Neural cell (in vitro differentiated cells): ENCODE measurements at regions not wholly inside any gene's neighbourhood (a gene's known extent, or its start where the extent isn't known, plus 50 kb on each side); places are given as distances from the start of the nearest gene placed in this dataset.

Experiments
- H2AFZ ChIP-seq: fragments of 200-600, 300-800 bp; sonication (generic), shearing (Covaris generic); 2 replicates; pipeline ENCODE4 v1.6.0; 2014; ENCODE audit warnings: low read depth, mild to moderate bottlenecking, antibody characterized with exemption, low read length, moderate library complexity
- H3F3A ChIP-seq: fragments of 200-600 bp; shearing (Covaris generic); 2 replicates; pipeline ENCODE4 v1.6.1; 2016; ENCODE audit warnings: mild to moderate bottlenecking, moderate library complexity, mixed read lengths, antibody characterized with exemption, low read length; ENCODE audit not compliant: insufficient read depth, poor library complexity, severe bottlenecking
- H3K27ac ChIP-seq: fragments of 200-600, 300-800 bp; sonication (generic), shearing (Covaris generic); 2 replicates; pipeline ENCODE4 v1.5.1; 2014; ENCODE audit warnings: mild to moderate bottlenecking, low read length, moderate library complexity
- H3K27me3 ChIP-seq: fragments of 300-800, 200-600 bp; sonication (generic), shearing (Covaris generic); 2 replicates; pipeline ENCODE4 v1.6.0; 2014; ENCODE audit warnings: mild to moderate bottlenecking, low read depth, low read length, moderate library complexity; ENCODE audit not compliant: insufficient read depth
- H3K36me3 ChIP-seq: fragments of 300-800, 200-600 bp; sonication (generic), shearing (Covaris generic); 2 replicates; pipeline ENCODE4 v1.5.1; 2014; ENCODE audit warnings: mild to moderate bottlenecking, antibody characterized with exemption, low read length, moderate library complexity; ENCODE audit not compliant: insufficient read depth
- H3K4me2 ChIP-seq: fragments of 300-800, 200-600 bp; sonication (generic), shearing (Covaris generic); 2 replicates; pipeline ENCODE4 v1.6.0; 2014; ENCODE audit warnings: mild to moderate bottlenecking, low read length
- H3K4me3 ChIP-seq: fragments of 300-800, 200-600 bp; sonication (generic), shearing (Covaris generic); 2 replicates; pipeline ENCODE4 v1.5.1; 2014; ENCODE audit warnings: mild to moderate bottlenecking, low read length, moderate library complexity
- H3K79me2 ChIP-seq: fragments of 200-600 bp; shearing (Covaris generic); replicated peaks from 2 replicates; pipeline ENCODE4 v1.6.0; 2014; ENCODE audit warnings: mild to moderate bottlenecking, low read length, moderate library complexity; ENCODE audit not compliant: insufficient read depth
- H3K9ac ChIP-seq: fragments of 300-800, 200-600 bp; sonication (generic), shearing (Covaris generic); 2 replicates; pipeline ENCODE4 v1.6.1; 2016; ENCODE audit warnings: mild to moderate bottlenecking, low read length, mixed read lengths
- H3K9me2 ChIP-seq: fragments of 200-600 bp; shearing (Covaris generic); 2 replicates; pipeline ENCODE4 v1.6.1; 2016; ENCODE audit warnings: mild to moderate bottlenecking, low read length, mixed read lengths; ENCODE audit not compliant: insufficient read depth
- H3K9me3 ChIP-seq: fragments of 200-600, 300-800 bp; sonication (generic), shearing (Covaris generic); 2 replicates; pipeline ENCODE4 v1.6.1; 2016; ENCODE audit warnings: mild to moderate bottlenecking, mixed run types, low read length, moderate library complexity, mixed read lengths
- H4K20me1 ChIP-seq: fragments of 200-600 bp; shearing (Covaris generic); 2 replicates; pipeline ENCODE4 v1.6.1; 2016; ENCODE audit warnings: mild to moderate bottlenecking, mixed run types; ENCODE audit not compliant: insufficient read depth
- EP300 ChIP-seq: fragments of 450-650 bp; conservative IDR thresholded peaks from 2 replicates; pipeline ENCODE4 v1.6.1; 2014; ENCODE audit warnings: antibody characterized with exemption, mild to moderate bottlenecking, moderate library complexity; ENCODE audit not compliant: poor library complexity, severe bottlenecking
- EZH2 ChIP-seq: fragments of 200-600, 300-800 bp; shearing (Covaris generic), sonication (generic); IDR thresholded peaks from 2 replicates; pipeline ENCODE4 v1.6.1; 2014; ENCODE audit warnings: antibody characterized with exemption, low read length, borderline replicate concordance, mild to moderate bottlenecking; ENCODE audit not compliant: insufficient read depth, poor library complexity, severe bottlenecking
- MXI1 ChIP-seq: fragments of 450-650 bp; conservative IDR thresholded peaks from 2 replicates; pipeline ENCODE4 v1.6.1; 2014; ENCODE audit warnings: antibody characterized with exemption, mild to moderate bottlenecking; ENCODE audit not compliant: poor library complexity, severe bottlenecking
- POLR2AphosphoS5 ChIP-seq: IDR thresholded peaks from 2 replicates; pipeline ENCODE4 v1.6.1; 2012
- RAD21 ChIP-seq: fragments of 450-650 bp; conservative IDR thresholded peaks from 2 replicates; pipeline ENCODE4 v1.6.1; 2014; ENCODE audit warnings: antibody characterized with exemption, mild to moderate bottlenecking, moderate library complexity
- SMC3 ChIP-seq: fragments of 450-650 bp; conservative IDR thresholded peaks from 2 replicates; pipeline ENCODE4 v1.6.1; 2014; ENCODE audit warnings: antibody characterized with exemption, mild to moderate bottlenecking, moderate library complexity; ENCODE audit not compliant: poor library complexity
- TAF1 ChIP-seq: IDR thresholded peaks from 2 replicates; pipeline ENCODE4 v1.6.1; 2012; ENCODE audit warnings: low read depth
- TF ChIP-seq, protein P1 (sequence below): fragments of 450-650 bp; IDR thresholded peaks from 2 replicates; pipeline ENCODE4 v1.5.1; 2014; ENCODE audit warnings: antibody characterized with exemption, mild to moderate bottlenecking, moderate library complexity; ENCODE audit not compliant: poor library complexity, severe bottlenecking
- TF ChIP-seq, protein P2 (sequence below): IDR thresholded peaks from 2 replicates; pipeline ENCODE4 v1.6.1; 2012; ENCODE audit warnings: borderline replicate concordance

DNA sequence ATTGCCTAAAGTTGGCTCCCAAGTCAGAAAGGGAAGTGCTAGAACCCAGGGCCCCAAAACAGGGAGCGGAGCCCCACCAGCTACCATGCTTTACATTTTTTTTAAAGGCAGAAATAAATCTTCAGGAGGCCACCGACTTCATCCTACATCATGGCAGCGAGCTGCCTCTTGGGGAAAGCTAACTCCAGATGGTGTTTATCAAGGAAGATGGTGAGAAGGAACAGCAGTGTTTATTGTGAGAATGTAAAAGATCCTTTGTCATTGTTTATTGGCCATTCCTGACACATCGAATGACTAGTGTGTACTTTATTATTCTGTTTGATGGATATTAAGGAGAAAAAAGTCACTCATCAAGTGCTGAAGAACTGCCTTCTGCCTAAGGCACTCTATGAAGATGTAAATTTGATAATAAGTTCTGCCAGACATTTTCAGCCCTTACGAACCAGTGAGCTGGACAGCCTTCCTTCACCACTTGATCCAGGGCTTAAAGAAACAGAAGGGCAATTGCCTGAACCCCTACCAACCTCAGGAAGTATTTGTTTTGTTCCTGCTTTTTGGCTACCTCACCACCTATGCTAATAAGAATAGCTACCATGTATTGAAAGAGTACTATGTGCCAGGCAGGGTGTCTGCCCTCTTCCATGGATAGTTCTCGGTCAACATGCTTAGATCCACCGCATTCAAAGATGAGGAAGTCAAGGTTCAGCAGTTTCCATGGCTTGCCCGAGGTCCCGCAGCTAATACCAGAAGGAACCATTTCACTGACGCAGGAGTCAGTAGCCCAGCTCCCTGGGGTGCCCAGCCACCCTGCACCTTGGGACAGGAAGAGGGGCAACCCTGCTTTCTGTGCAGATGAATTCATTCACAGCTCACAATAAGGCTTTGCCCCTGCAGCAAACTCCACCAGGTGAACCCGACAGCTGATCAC, 194.7 kb upstream of the RREB1 start:
- Histone ChIP-seq H3K9ac (no peak overlapping the region), H2AFZ (no peak overlapping the region), H3K79me2 (no peaks in the 10 kb centered on the region), H3K9me3 (no peaks in the 10 kb centered on the region), H4K20me1 (no peaks in the 10 kb centered on the region), H3K36me3 (no peaks in the 10 kb centered on the region), H3K4me3 (no peak overlapping the region), H3K4me2 (no peak overlapping the region), H3F3A (no peaks in the 10 kb centered on the region), H3K27ac (no peak overlapping the region), H3K9me2 (no peaks in the 10 kb centered on the region), H3K27me3 (no peaks in the 10 kb centered on the region)
- TF ChIP-seq, protein P1, sequence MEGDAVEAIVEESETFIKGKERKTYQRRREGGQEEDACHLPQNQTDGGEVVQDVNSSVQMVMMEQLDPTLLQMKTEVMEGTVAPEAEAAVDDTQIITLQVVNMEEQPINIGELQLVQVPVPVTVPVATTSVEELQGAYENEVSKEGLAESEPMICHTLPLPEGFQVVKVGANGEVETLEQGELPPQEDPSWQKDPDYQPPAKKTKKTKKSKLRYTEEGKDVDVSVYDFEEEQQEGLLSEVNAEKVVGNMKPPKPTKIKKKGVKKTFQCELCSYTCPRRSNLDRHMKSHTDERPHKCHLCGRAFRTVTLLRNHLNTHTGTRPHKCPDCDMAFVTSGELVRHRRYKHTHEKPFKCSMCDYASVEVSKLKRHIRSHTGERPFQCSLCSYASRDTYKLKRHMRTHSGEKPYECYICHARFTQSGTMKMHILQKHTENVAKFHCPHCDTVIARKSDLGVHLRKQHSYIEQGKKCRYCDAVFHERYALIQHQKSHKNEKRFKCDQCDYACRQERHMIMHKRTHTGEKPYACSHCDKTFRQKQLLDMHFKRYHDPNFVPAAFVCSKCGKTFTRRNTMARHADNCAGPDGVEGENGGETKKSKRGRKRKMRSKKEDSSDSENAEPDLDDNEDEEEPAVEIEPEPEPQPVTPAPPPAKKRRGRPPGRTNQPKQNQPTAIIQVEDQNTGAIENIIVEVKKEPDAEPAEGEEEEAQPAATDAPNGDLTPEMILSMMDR = no peak
- TF ChIP-seq MXI1 = no peak
- TF ChIP-seq EZH2 = no peak
- no peak for TF ChIP-seq RAD21
- no peak for TF ChIP-seq EP300
- no peak for TF ChIP-seq POLR2AphosphoS5
- no peak for TF ChIP-seq TAF1

DNA sequence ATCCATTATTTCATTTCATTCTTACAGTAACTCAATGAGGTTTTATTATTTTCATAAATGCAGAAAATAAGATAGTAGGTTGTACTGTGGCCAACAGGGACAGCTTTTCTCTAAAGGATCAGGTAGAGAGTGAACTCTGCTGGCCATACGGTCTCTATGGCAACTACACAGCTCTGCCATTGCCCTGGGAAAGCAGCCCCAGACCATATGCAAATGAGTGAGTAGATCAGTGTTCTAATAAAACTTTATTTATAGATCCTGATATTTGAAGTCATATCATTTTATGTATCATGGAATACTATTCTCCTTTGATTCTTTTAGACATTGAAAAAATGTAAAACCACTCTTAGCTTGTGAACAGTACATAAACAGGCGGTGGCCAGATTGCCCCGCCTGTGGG, 192.5 kb upstream of the RREB1 start:
- Histone ChIP-seq H3K27ac (no peak overlapping the region), H3K79me2 (no peaks in the 10 kb centered on the region)

More for the DNA sequence above, 192.5 kb upstream of the RREB1 start:
- H3K4me2 ChIP-seq = no peak overlapping the region
- H4K20me1 ChIP-seq = no peaks in the 10 kb centered on the region
- no peak overlapping the region for H3K9ac ChIP-seq
- H3F3A ChIP-seq = no peaks in the 10 kb centered on the region
- no peaks in the 10 kb centered on the region for H3K36me3 ChIP-seq
- no peaks in the 10 kb centered on the region for H3K27me3 ChIP-seq
- no peaks in the 10 kb centered on the region for H3K9me2 ChIP-seq
- no peak overlapping the region for H2AFZ ChIP-seq
- no peak for TF ChIP-seq EZH2
- TF ChIP-seq, protein P1 = no peak
- no peak for TF ChIP-seq RAD21
- no peak for TF ChIP-seq EP300
- no peak for TF ChIP-seq POLR2AphosphoS5
- TF ChIP-seq SMC3 = no peak
- TF ChIP-seq MXI1 = no peak
- TF ChIP-seq, protein P2, sequence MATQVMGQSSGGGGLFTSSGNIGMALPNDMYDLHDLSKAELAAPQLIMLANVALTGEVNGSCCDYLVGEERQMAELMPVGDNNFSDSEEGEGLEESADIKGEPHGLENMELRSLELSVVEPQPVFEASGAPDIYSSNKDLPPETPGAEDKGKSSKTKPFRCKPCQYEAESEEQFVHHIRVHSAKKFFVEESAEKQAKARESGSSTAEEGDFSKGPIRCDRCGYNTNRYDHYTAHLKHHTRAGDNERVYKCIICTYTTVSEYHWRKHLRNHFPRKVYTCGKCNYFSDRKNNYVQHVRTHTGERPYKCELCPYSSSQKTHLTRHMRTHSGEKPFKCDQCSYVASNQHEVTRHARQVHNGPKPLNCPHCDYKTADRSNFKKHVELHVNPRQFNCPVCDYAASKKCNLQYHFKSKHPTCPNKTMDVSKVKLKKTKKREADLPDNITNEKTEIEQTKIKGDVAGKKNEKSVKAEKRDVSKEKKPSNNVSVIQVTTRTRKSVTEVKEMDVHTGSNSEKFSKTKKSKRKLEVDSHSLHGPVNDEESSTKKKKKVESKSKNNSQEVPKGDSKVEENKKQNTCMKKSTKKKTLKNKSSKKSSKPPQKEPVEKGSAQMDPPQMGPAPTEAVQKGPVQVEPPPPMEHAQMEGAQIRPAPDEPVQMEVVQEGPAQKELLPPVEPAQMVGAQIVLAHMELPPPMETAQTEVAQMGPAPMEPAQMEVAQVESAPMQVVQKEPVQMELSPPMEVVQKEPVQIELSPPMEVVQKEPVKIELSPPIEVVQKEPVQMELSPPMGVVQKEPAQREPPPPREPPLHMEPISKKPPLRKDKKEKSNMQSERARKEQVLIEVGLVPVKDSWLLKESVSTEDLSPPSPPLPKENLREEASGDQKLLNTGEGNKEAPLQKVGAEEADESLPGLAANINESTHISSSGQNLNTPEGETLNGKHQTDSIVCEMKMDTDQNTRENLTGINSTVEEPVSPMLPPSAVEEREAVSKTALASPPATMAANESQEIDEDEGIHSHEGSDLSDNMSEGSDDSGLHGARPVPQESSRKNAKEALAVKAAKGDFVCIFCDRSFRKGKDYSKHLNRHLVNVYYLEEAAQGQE = no peak
- TF ChIP-seq TAF1 = no peak
- no peaks in the 10 kb centered on the region for H3K9me3 ChIP-seq
- H3K4me3 ChIP-seq = no peak overlapping the region
